ENCODE measurements at regions not wholly inside any gene's neighbourhood (a gene's known extent, or its start where the extent isn't known, plus 50 kb on each side); places are given as distances from the start of the nearest gene placed in this dataset.

- TF ChIP-seq POLR2AphosphoS5 (IDR thresholded peaks at IDR 0.05) (no peak), POLR2A (IDR thresholded peaks at IDR 0.05) (no peak), EP300 (IDR thresholded peaks at IDR 0.05) (no peak)
- TF ChIP-seq, protein P1, sequence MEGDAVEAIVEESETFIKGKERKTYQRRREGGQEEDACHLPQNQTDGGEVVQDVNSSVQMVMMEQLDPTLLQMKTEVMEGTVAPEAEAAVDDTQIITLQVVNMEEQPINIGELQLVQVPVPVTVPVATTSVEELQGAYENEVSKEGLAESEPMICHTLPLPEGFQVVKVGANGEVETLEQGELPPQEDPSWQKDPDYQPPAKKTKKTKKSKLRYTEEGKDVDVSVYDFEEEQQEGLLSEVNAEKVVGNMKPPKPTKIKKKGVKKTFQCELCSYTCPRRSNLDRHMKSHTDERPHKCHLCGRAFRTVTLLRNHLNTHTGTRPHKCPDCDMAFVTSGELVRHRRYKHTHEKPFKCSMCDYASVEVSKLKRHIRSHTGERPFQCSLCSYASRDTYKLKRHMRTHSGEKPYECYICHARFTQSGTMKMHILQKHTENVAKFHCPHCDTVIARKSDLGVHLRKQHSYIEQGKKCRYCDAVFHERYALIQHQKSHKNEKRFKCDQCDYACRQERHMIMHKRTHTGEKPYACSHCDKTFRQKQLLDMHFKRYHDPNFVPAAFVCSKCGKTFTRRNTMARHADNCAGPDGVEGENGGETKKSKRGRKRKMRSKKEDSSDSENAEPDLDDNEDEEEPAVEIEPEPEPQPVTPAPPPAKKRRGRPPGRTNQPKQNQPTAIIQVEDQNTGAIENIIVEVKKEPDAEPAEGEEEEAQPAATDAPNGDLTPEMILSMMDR (IDR thresholded peaks at IDR 0.05) = no peak
Observed at GRCh38 chr6:30007132-30007764, 53.8 kb upstream of the POLR1H start.

Data from sigmoid colon (tissue), 4 donors.